Adrenal gland (tissue), 9 donors: ENCODE measurements at regions not wholly inside any gene's neighbourhood (a gene's known extent, or its start where the extent isn't known, plus 50 kb on each side); places are given as distances from the start of the nearest gene placed in this dataset.

ENCODE experiments used
- DNase-seq, 7 donors: peaks; one replicate each; pipeline ENCODE4 v3.0.0-alpha.2; 2019 to 2020
- H3K27ac ChIP-seq, 5 donors: fragments of 200-600 bp; sonication (generic) in 4 of 5; 1 replicate in 3 of 5; 2 replicates in 2 of 5; pipeline versions ENCODE4 v1.5.1 to v1.8.0; 2016 to 2020; ENCODE audit warnings: mild to moderate bottlenecking in 1 of 5
- H3K27me3 ChIP-seq: fragments of 200-600 bp; 2 replicates; pipeline ENCODE4 v1.8.0; 2021
- H3K36me3 ChIP-seq, 2 donors: fragments of 200-600 bp; replicated peaks in 1 of 2; 1 replicate in 1 of 2; 2 replicates in 1 of 2; pipeline versions ENCODE4 v1.5.1 to v1.8.0; 2018 to 2022
- H3K4me1 ChIP-seq, 2 donors: fragments of 200-600 bp; replicated peaks in 1 of 2; 1 replicate in 1 of 2; 2 replicates in 1 of 2; pipeline versions ENCODE4 v1.5.1 to v1.8.0; 2018 to 2021
- H3K4me3 ChIP-seq, 4 donors: fragments of 200-600 bp; sonication (generic) in 3 of 4; one replicate each; pipeline ENCODE4 v1.5.1; 2016 to 2018
- H3K9me3 ChIP-seq, 3 donors: fragments of 200-600 bp; sonication (generic) in 1 of 3; replicated peaks in 1 of 3; 1 replicate in 2 of 3; 2 replicates in 1 of 3; pipeline versions ENCODE4 v1.5.1 to v1.8.0; 2016 to 2021
- CTCF ChIP-seq, 6 experiments: fragments of 450-650 bp in 4 of 6; fragments of 200-600 bp in 2 of 6; sonication (generic) in 1 of 6; IDR thresholded peaks; 1 replicate in 5 of 6; 2 replicates in 1 of 6; pipeline versions ENCODE4 v1.5.1 to v1.8.0; 2016 to 2021; ENCODE audit warnings: antibody characterized with exemption in 6 of 6, mild to moderate bottlenecking in 2 of 6, moderate library complexity in 1 of 6
- POLR2A ChIP-seq, 2 donors: fragments of 450-650 bp; IDR thresholded peaks; one replicate each; pipeline ENCODE4 v1.6.1; 2017; ENCODE audit warnings: antibody characterized with exemption in 2 of 2, mild to moderate bottlenecking in 2 of 2, moderate library complexity in 1 of 2
- WGBS, 4 donors: extraction: QIAGEN DNeasy Blood & Tissue Kit in 2 of 4; methylation state at CpG; one replicate each; pipeline versions ENCODE4 v1.1.5 to v1.1.7; 2013 to 2017; 5-methylcytosine and 5-hydroxymethylcytosine counted together
- intact Hi-C, 2 donors: fragments of 100-400 bp; cut with DNase I; formaldehyde crosslinking; loops; one replicate each; pipeline versions ENCODE4 v1.14.1 to v1.15.0; 2022 to 2023
- donor health status: healthy with polysubstance abuse.
- donor health status: Bipolar disorder and iron deficiency.
- donor health status: DM: yes; HTN: yes; CAD: no.
- donor health status: DM: no; HTN: no; CAD: no.
- donor health status: DM: no; HTN: no; CAD: no.

DNA sequence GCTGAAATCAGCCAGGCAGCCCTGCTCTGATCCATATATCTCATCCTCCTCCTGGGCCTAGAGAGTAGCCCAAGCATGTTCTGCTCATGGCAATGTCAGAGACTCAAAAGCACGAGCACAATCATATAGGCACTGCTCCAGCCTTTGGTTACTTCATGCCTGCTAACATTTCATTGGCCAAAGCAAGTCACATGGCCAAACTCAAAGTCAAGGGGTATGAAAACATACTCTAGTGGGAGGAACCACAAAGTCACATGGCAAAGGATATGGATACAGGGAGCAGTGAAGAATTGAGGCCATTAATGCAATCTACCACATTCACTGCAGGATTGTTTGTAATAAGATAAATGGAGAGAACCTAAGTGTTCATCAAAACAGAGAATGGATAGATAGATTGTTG lies 87.8 kb upstream of the SPATS2L start:
- TF ChIP-seq POLR2A (IDR thresholded peaks at IDR 0.05) (no peak), CTCF (IDR thresholded peaks at IDR 0.05) (no peak)
- WGBS, 4 donors: 87 to 100% (median 97%) methylated on average over 1 of the region's 1 CpG
- H3K27me3 ChIP-seq: no peaks in the 10 kb centered on the region
- H3K4me1 ChIP-seq: peaks cover 10 to 23% of the 10 kb centered on the region in 2 donors
- no peak overlapping the region for H3K4me3 ChIP-seq
- no peaks in the 10 kb centered on the region for H3K36me3 ChIP-seq
- H3K9me3 ChIP-seq: no peaks in the 10 kb centered on the region
- H3K27ac ChIP-seq: no peak overlapping the region
- intact Hi-C loops: no loop called here
- no peak for DNase-seq

DNA sequence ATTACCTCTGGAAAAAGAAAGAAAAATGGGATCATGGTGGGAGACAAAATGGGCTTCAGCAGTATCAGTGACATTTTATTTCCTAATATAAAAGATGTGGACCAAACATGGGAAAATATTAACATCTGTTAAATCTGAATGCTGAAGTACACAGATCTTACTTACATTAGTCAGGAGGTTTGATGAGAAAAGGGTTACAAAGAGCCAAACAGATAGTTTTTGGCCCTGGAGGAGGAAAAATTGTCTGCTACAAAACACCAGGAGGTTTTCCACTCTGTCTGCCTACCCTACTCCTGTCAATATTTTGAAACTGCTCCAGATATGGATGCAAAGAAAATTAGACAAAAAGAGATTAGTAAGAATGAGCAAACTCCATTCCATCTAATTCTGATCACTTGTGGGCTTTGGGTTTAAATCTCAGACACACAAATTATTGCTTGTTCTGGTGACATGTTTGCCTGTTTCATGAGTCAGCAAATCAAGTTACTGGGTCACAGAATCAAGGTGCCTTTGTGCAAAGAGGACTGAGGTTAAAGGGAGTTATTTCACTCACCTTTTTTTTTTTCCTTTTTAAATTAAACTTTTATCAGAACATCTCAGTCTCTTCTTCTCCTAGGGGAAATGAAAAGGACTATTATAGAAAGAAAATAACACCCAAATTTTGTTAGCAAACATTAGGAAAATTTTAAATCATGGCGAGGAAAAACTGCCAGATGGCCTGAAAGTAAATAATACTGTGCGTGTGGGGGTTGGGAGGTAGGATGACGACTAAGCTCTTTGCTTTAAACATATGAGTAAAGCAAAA lies 87.0 kb upstream of the SPATS2L start:
- Histone ChIP-seq H3K9me3 (no peaks in the 10 kb centered on the region), H3K27me3 (no peaks in the 10 kb centered on the region), H3K4me1 (peaks cover 10 to 23% of the 10 kb centered on the region in 2 donors), H3K4me3 (no peak overlapping the region), H3K27ac (no peak overlapping the region), H3K36me3 (no peaks in the 10 kb centered on the region)
- DNase-seq: no peak
- WGBS, 4 donors: 84 to 93% (median 87%) methylated on average over 3 of the region's 3 CpGs
- intact Hi-C loops: no loop called here
- TF ChIP-seq POLR2A (IDR thresholded peaks at IDR 0.05) (no peak), CTCF (IDR thresholded peaks at IDR 0.05) (no peak)

GRCh38 chr2:200220251-200220650 lies 86.2 kb upstream of the SPATS2L start:
- Histone ChIP-seq H3K36me3 (no peaks in the 10 kb centered on the region), H3K27ac (no peak overlapping the region), H3K4me3 (no peak overlapping the region), H3K4me1 (peaks cover 7 to 20% of the 10 kb centered on the region in 2 donors), H3K27me3 (no peaks in the 10 kb centered on the region), H3K9me3 (no peaks in the 10 kb centered on the region)
- WGBS, 4 donors: 75 to 84% (median 80%) methylated on average over 4 of the region's 4 CpGs
- TF ChIP-seq POLR2A (IDR thresholded peaks at IDR 0.05): no peak
- no peak for TF ChIP-seq CTCF (IDR thresholded peaks at IDR 0.05)
- intact Hi-C loops: no loop called here
- DNase-seq: no peak

- no peaks in the 10 kb centered on the region for H3K36me3 ChIP-seq
- no peaks in the 10 kb centered on the region for H3K9me3 ChIP-seq
- H3K27me3 ChIP-seq: no peaks in the 10 kb centered on the region
- TF ChIP-seq POLR2A (IDR thresholded peaks at IDR 0.05) (no peak), CTCF (IDR thresholded peaks at IDR 0.05) (no peak)
- WGBS, 4 donors: 91 to 96% (median 94%) methylated on average over 4 of the region's 4 CpGs
- peaks cover 0 to 18% of the 10 kb centered on the region in 2 donors for H3K4me1 ChIP-seq
- H3K4me3 ChIP-seq: no peak overlapping the region
- H3K27ac ChIP-seq: no peak overlapping the region
- no peak for DNase-seq
- intact Hi-C loops: no loop called here
These were observed 85.2 kb upstream of the SPATS2L start for GRCh38 chr2:200221055-200221955.
